ENCODE measurements at regions not wholly inside any gene's neighbourhood (a gene's known extent, or its start where the extent isn't known, plus 50 kb on each side); places are given as distances from the start of the nearest gene placed in this dataset.

DNA sequence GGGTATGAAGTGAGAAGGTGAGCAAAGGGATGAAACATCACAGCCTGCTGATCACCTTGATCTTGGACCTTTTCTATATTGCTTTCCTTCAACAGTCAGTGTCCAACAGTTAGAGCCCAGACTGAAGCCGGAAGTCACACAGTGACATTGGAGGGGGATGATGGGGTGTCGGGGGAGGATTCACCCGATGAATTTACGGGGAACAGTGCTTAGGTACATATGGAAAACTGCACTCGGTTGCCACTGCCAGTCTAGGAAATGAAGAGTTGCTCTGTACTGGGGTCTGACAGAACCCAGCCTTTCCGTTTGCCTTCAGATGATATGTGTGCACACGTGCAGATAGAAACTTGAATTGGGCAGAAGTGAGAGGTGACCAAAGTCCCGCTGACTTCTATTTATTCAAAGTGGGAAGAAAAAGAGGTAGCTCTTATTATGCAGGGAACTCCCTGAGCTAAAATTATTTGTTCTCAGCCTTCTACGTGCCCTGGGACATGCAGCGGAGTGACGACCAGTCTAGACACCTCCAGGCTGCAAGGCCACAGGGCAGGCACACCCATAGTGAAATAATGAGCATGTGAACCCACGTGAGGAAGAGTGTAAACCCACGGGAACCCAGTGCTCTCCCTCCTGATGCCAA is 107.2 kb upstream of the INHBA start:
- H3K27me3 ChIP-seq (replicated peaks; ENCODE audit: control insufficient read depth, insufficient read depth, low read length): peaks cover 2% of the 10 kb centered on the region
- ChIA-PET POLR2A (no interaction called here), CTCF (no interaction called here)
- no TSS peak for BruUV-seq (replicated peaks)
- Mint-ChIP-seq H3K4me1 (ENCODE audit: low read depth, unreplicated experiment) (no peaks in the 10 kb centered on the region), H3K27me3 (ENCODE audit: insufficient read depth, unreplicated experiment) (peaks cover 19% of the 10 kb centered on the region), H3K4me3 (ENCODE audit: unreplicated experiment) (no peak overlapping the region), H3K36me3 (ENCODE audit: insufficient read depth, unreplicated experiment) (no peaks in the 10 kb centered on the region), H3K9me3 (ENCODE audit: unreplicated experiment) (no peaks in the 10 kb centered on the region), H3K27ac (ENCODE audit: unreplicated experiment) (no peak overlapping the region)
- H3K4me1 ChIP-seq: no peaks in the 10 kb centered on the region
- intact Hi-C loops (cut with micrococcal nuclease; ENCODE audit: unreplicated experiment): no loop called here
- H3K4me3 ChIP-seq (ENCODE audit: low read depth, low read length): no peak overlapping the region
- no peaks in the 10 kb centered on the region for H3K9me3 ChIP-seq
- no peak for DNase-seq
- TF ChIP-seq, protein P1, sequence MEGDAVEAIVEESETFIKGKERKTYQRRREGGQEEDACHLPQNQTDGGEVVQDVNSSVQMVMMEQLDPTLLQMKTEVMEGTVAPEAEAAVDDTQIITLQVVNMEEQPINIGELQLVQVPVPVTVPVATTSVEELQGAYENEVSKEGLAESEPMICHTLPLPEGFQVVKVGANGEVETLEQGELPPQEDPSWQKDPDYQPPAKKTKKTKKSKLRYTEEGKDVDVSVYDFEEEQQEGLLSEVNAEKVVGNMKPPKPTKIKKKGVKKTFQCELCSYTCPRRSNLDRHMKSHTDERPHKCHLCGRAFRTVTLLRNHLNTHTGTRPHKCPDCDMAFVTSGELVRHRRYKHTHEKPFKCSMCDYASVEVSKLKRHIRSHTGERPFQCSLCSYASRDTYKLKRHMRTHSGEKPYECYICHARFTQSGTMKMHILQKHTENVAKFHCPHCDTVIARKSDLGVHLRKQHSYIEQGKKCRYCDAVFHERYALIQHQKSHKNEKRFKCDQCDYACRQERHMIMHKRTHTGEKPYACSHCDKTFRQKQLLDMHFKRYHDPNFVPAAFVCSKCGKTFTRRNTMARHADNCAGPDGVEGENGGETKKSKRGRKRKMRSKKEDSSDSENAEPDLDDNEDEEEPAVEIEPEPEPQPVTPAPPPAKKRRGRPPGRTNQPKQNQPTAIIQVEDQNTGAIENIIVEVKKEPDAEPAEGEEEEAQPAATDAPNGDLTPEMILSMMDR (IDR thresholded peaks at IDR 0.05; ENCODE audit: insufficient read depth in 1 of 2, low read depth in 1 of 2, low read length in 1 of 2, severe bottlenecking in 1 of 2, unreplicated experiment in 1 of 2): no peak
- H3K36me3 ChIP-seq (ENCODE audit: control insufficient read depth, insufficient read depth, low read length): no peaks in the 10 kb centered on the region

DNA sequence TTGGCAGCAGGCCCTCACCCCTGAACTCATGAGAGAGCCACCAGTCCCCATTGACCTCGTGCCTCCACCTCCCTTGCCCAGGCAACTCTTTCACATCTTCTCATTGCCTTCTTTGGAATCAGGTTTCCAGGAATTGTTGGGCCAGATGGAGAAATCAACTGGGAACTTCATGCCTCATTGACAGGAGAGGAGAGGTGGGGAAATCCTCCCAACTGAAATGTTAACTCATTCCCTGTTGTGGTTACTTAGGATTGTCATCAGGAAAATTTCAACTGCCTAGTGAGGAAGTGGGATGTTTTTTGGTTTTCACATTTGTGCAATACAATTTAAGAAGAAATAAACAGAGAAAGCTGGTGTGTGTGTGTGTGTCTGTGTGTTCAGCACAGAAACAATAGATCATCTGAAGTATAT is 106.6 kb upstream of the INHBA start:
- no peaks in the 10 kb centered on the region for H3K36me3 Mint-ChIP-seq (ENCODE audit: insufficient read depth, unreplicated experiment)
- BruUV-seq (replicated peaks): no TSS peak
- H3K9me3 Mint-ChIP-seq (ENCODE audit: unreplicated experiment): no peaks in the 10 kb centered on the region
- DNase-seq: no peak
- H3K27me3 ChIP-seq (replicated peaks; ENCODE audit: control insufficient read depth, insufficient read depth, low read length): peaks cover 2% of the 10 kb centered on the region
- H3K4me3 Mint-ChIP-seq (ENCODE audit: unreplicated experiment): no peak overlapping the region
- no peak overlapping the region for H3K27ac Mint-ChIP-seq (ENCODE audit: unreplicated experiment)
- TF ChIP-seq, protein P1 (IDR thresholded peaks at IDR 0.05; ENCODE audit: insufficient read depth in 1 of 2, low read depth in 1 of 2, low read length in 1 of 2, severe bottlenecking in 1 of 2, unreplicated experiment in 1 of 2): no peak
- peaks cover 14% of the 10 kb centered on the region for H3K27me3 Mint-ChIP-seq (ENCODE audit: insufficient read depth, unreplicated experiment)
- CTCF ChIA-PET: no interaction called here
- intact Hi-C loops (cut with micrococcal nuclease; ENCODE audit: unreplicated experiment): no loop called here
- H3K4me3 ChIP-seq (ENCODE audit: low read depth, low read length): no peak overlapping the region
- no peaks in the 10 kb centered on the region for H3K9me3 ChIP-seq
- no peaks in the 10 kb centered on the region for H3K36me3 ChIP-seq (ENCODE audit: control insufficient read depth, insufficient read depth, low read length)
- no peaks in the 10 kb centered on the region for H3K4me1 ChIP-seq
- no peaks in the 10 kb centered on the region for H3K4me1 Mint-ChIP-seq (ENCODE audit: low read depth, unreplicated experiment)
- POLR2A ChIA-PET: no interaction called here

DNA sequence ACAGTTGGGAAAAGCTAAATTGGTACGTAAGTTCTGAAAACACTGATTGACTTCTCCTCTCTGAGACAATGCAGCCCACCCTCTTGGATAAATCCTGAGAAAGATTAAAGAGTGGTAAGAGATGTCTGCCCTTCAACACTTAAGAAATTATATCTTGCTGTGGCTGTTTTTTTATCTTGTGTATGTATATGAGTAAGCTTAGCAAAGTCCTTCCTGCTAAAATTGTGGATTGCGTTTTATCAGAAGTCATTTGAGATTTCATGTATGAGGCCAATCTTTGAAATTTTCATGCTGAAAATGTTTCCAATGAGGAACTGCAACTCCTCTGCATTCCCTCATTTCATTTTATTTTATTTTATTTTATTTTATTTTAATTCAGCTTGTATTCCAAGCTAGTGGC is 106.2 kb upstream of the INHBA start:
- H3K9me3 Mint-ChIP-seq (ENCODE audit: unreplicated experiment): no peaks in the 10 kb centered on the region
- ChIA-PET POLR2A (no interaction called here), CTCF (no interaction called here)
- H3K27ac Mint-ChIP-seq (ENCODE audit: unreplicated experiment): no peak overlapping the region
- H3K36me3 Mint-ChIP-seq (ENCODE audit: insufficient read depth, unreplicated experiment): no peaks in the 10 kb centered on the region
- H3K27me3 ChIP-seq (replicated peaks; ENCODE audit: control insufficient read depth, insufficient read depth, low read length): peaks cover 2% of the 10 kb centered on the region
- no peak overlapping the region for H3K4me3 Mint-ChIP-seq (ENCODE audit: unreplicated experiment)
- H3K36me3 ChIP-seq (ENCODE audit: control insufficient read depth, insufficient read depth, low read length): no peaks in the 10 kb centered on the region
- intact Hi-C loops (cut with micrococcal nuclease; ENCODE audit: unreplicated experiment): no loop called here
- no peaks in the 10 kb centered on the region for H3K4me1 ChIP-seq
- no peak overlapping the region for H3K4me3 ChIP-seq (ENCODE audit: low read depth, low read length)
- H3K27me3 Mint-ChIP-seq (ENCODE audit: insufficient read depth, unreplicated experiment): peaks cover 14% of the 10 kb centered on the region
- H3K9me3 ChIP-seq: no peaks in the 10 kb centered on the region
- TF ChIP-seq, protein P1 (IDR thresholded peaks at IDR 0.05; ENCODE audit: insufficient read depth in 1 of 2, low read depth in 1 of 2, low read length in 1 of 2, severe bottlenecking in 1 of 2, unreplicated experiment in 1 of 2): no peak
- no peak for DNase-seq
- no TSS peak for BruUV-seq (replicated peaks)
- H3K4me1 Mint-ChIP-seq (ENCODE audit: low read depth, unreplicated experiment): no peaks in the 10 kb centered on the region
